ENCODE measurements at regions not wholly inside any gene's neighbourhood (a gene's known extent, or its start where the extent isn't known, plus 50 kb on each side); places are given as distances from the start of the nearest gene placed in this dataset.
"Not testable (repeated sequence)": the region's sequence is repeated elsewhere in the genome, so short reads cannot be mapped to it uniquely, and the experiment has no call there.

- DNase-seq (ENCODE audit: insufficient read length, low spot score) (no peak), FAIRE-seq (no peak)
Measured at GRCh38 chr3:66629150-66629981, 128.5 kb upstream of the LRIG1 start.

DNA sequence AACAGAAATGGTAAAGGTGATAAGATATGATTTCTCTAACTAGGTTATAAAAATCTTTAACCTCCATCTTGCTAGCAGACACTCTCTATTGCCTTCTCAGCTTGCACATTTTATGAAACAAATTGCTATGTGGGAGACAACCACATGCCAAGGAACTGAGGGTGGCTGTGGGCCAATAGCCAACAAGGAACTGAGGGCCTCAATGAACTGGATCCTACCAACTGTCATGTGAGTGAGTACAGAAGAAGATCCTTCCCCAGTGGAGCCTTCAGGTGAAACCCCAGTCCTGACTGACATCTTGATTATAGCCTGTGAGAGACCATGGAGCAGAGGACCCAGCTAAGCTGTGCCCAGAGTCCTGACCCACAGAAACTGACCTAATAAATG lies 129.2 kb upstream of the LRIG1 start:
- DNase-seq (ENCODE audit: insufficient read length, low spot score): no peak
- FAIRE-seq: no peak

- FAIRE-seq (no peak), DNase-seq (ENCODE audit: insufficient read length, low spot score) (no peak)
Measured at GRCh38 chr3:66633402-66634381, 132.9 kb upstream of the LRIG1 start.

- DNase-seq (ENCODE audit: insufficient read length, low spot score) (no peak), FAIRE-seq (no peak)
Measured at GRCh38 chr3:66638717-66639116, 137.9 kb upstream of the LRIG1 start.

GRCh38 chr3:66639809-66640356 lies 139.1 kb upstream of the LRIG1 start:
- DNase-seq (ENCODE audit: insufficient read length, low spot score) (no peak), FAIRE-seq (no peak)

DNA sequence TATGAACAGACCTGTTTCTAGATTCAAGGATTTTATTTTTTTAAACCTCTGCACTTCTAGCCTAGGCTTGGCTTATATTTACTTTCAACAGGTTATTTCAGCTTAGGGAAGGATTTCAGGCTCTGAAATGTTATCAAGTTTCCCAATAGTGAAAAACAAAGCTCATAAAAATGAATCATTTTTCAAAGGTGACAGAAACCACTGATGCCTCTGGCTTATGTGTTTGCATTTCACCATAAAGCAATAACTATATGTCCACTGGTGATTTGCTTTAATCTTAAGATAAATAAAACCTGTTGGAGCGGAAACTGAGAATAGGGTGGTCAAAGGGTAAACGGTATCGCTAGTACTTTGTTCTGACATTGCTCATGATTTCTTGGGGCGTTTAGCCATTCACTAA lies 141.2 kb upstream of the LRIG1 start:
- DNase-seq (ENCODE audit: insufficient read length, low spot score) (no peak), FAIRE-seq (no peak)

DNA sequence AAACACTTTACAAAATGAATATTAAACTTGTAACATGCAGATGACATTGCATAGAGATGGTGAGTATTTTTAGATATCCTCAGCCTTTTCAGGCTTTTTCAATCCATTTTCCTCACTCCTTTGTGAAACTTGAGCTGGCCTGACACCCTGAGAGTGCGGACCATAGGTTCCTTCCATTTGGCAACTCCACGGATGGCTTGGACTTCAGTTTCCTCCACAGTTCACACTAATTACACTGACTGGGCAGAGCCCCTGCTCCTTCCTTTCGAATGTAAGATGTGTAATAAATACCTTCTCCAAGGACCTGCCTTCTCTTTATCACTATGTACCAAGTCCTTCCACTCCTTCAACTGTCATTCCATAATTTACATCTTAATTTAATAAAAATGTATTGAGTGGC lies 141.7 kb upstream of the LRIG1 start:
- no peak for DNase-seq (ENCODE audit: insufficient read length, low spot score)
- FAIRE-seq: no peak

DNA sequence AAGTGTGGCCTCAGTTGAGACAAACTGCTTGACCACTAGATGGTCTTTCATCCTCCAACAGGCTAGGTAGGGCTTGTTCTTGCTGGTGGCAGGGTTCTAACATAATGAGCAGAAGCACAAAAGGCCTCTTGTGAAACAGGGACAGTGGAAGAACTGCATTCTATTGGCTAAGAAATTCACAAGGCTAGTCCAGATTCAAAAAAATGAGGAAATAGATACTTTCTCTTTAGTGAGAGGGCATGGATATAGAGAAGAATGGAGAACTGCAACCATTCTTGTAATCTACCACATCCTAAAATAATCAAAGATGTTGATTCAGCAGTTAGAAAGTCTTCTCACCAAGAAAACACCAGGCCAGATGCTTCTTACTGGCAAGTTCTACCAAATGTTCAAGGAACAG lies 143.7 kb upstream of the LRIG1 start:
- DNase-seq (ENCODE audit: insufficient read length, low spot score): no peak
- FAIRE-seq: no peak

GRCh38 chr3:66648975-66649374 lies 148.2 kb upstream of the LRIG1 start:
- DNase-seq (ENCODE audit: insufficient read length, low spot score) (no peak), FAIRE-seq (no peak)

DNA sequence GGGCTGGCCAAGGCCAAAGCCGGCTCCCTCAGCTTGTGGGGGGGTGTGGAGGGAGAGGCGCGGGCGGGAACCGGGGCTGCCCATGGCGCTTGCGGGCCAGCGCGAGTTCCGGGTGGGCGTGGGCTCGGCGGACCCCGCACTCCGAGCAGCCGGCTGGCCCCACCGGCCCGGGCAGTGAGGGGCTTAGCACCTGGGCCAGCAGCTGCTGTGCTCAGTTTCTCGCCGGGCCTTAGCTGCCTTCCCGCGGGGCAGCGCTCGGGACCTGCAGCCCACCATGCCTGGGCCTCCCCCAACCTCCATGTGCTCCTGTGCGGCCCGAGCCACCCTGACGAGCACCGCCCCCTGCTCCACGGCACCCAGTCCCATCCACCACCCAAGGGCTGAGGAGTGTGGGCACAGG lies 150.7 kb upstream of the LRIG1 start:
- not testable (repeated sequence) for DNase-seq (ENCODE audit: insufficient read length, low spot score); FAIRE-seq

DNA sequence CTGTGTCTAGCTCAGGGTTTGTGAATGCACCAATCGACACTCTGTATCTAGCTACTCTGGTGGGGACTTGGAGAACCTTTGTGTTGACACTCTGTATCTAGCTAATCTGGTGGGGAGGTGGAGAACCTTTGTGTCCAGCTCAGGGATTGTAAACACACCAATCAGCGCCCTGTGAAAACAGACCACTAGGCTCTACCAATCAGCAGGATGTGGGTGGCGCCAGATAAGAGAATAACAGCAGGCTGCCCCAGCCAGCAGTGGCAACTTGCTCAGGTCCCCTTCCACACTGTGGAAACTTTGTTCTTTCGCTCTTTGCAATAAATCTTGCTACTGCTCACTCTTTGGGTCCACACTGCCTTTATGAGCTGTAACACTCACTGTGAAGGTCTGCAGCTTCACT lies 151.3 kb upstream of the LRIG1 start:
- DNase-seq (ENCODE audit: insufficient read length, low spot score); FAIRE-seq: not testable (repeated sequence)

DNA sequence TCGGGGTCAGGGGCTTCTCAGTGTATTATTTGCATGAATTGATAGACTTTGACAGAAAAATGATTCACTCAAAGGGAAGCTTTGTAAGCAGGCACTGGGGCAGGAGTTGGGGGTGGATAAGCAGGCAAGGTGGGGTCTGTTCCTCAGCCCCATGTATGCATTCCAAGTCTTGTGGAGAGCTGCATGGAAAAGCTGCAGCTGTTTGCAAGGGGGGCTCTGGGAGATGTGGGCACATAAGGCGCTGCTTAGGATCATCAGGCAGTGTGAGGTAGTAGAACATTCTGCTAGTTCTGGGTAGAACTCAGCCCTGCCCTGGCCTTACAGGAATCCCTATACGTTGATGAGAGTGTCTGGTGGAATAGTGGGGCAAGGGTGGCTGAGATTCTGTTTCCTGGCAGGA lies 154.2 kb upstream of the LRIG1 start:
- no peak for DNase-seq (ENCODE audit: insufficient read length, low spot score)
- FAIRE-seq: no peak

DNA sequence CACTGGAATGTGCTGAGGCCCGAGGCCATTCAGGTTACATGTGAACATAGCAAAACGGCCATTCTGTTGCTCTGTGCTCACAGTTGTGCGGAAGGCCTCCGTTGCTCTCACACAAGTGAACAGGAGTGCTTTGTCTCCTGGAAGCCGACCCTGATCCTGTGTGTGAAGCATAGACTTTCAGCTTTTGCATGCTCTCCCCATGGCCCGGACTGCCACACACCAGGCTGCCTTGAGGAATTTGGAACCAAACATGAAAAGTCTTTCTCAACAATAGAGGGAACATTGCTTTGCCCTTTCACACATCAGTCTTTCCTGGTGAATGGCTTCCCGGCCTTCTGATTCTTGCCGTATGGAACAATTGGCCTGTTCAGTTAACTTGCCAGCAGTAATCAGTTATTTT lies 154.8 kb upstream of the LRIG1 start:
- no peak for DNase-seq (ENCODE audit: insufficient read length, low spot score)
- FAIRE-seq: no peak

GRCh38 chr3:66656609-66657008 lies 155.8 kb upstream of the LRIG1 start:
- no peak for FAIRE-seq
- DNase-seq (ENCODE audit: insufficient read length, low spot score): no peak

- no peak for DNase-seq (ENCODE audit: insufficient read length, low spot score)
- FAIRE-seq: no peak
Measured at GRCh38 chr3:66659056-66659455, 158.2 kb upstream of the LRIG1 start.

DNA sequence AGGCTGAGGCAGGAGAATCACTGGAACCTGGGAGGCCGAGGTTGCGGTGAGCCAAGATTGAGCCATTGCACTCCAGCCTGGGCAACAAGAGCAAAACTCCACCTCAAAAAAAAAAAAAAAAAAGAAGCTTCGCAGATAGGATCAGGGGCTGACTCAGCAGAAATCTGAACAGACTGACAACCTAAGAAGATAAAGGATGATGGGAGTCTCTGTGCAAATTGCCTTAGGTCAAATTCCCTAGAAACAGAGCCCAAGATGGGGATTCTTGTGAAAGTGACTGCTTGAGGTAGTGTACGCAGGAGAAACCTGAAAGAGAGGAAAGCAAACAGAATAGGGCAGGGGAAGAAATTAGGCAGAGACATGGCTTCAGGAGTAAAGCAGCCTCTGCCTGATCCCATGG lies 160.8 kb upstream of the LRIG1 start:
- DNase-seq (ENCODE audit: insufficient read length, low spot score): no peak
- no peak for FAIRE-seq

GRCh38 chr3:66662894-66663293 lies 162.1 kb upstream of the LRIG1 start:
- DNase-seq (ENCODE audit: insufficient read length, low spot score): no peak

GRCh38 chr3:66665021-66665695 lies 164.3 kb upstream of the LRIG1 start:
- FAIRE-seq (no peak), DNase-seq (ENCODE audit: insufficient read length, low spot score) (no peak)

More at GRCh38 chr3:66662894-66663293, 162.1 kb upstream of the LRIG1 start:
- no peak for FAIRE-seq

- FAIRE-seq (no peak), DNase-seq (ENCODE audit: insufficient read length, low spot score) (no peak)
Measured at GRCh38 chr3:66666362-66666761, 165.5 kb upstream of the LRIG1 start.

- FAIRE-seq (no peak), DNase-seq (ENCODE audit: insufficient read length, low spot score) (no peak)
Measured at GRCh38 chr3:66667263-66667662, 166.4 kb upstream of the LRIG1 start.

GRCh38 chr3:66671291-66671690 lies 170.5 kb upstream of the LRIG1 start:
- FAIRE-seq (no peak), DNase-seq (ENCODE audit: insufficient read length, low spot score) (no peak)
